Progenitor cell of endocrine pancreas (in vitro differentiated cells): ENCODE measurements at regions not wholly inside any gene's neighbourhood (a gene's known extent, or its start where the extent isn't known, plus 50 kb on each side); places are given as distances from the start of the nearest gene placed in this dataset.

Experiments used
- DNase-seq: peaks from one replicate; pipeline ENCODE4 v3.0.0; 2021; ENCODE audit warnings: low spot score; ENCODE audit not compliant: unreplicated experiment
- H3K27ac Mint-ChIP-seq: 2 replicates; pipeline ENCODE4 v1.8.0; 2021; ENCODE audit warnings: mild to moderate bottlenecking, moderate library complexity, mixed read lengths
- H3K27me3 Mint-ChIP-seq: 2 replicates; pipeline ENCODE4 v1.8.0; 2021; ENCODE audit warnings: mixed read lengths
- H3K36me3 Mint-ChIP-seq: 2 replicates; pipeline ENCODE4 v1.8.0; 2022; ENCODE audit warnings: mixed read lengths; ENCODE audit not compliant: insufficient read depth
- H3K4me1 Mint-ChIP-seq: 2 replicates; pipeline ENCODE4 v1.8.0; 2021; ENCODE audit warnings: low read depth, mixed read lengths
- H3K4me3 Mint-ChIP-seq: 2 replicates; pipeline ENCODE4 v1.8.0; 2021; ENCODE audit warnings: low read depth, mild to moderate bottlenecking, moderate library complexity, mixed read lengths
- H3K9me3 Mint-ChIP-seq: 2 replicates; pipeline ENCODE4 v1.8.0; 2021; ENCODE audit warnings: low read depth, mixed read lengths
- CTCF ChIP-seq: fragments of 200-600 bp; sonication (generic); IDR thresholded peaks from one replicate; pipeline ENCODE4 v1.5.0; 2021; ENCODE audit warnings: antibody characterized with exemption, mild to moderate bottlenecking; ENCODE audit not compliant: unreplicated experiment

GRCh38 chr2:71815701-71816474 lies 331.8 kb downstream of the CYP26B1 start:
- no peaks in the 10 kb centered on the region for H3K9me3 Mint-ChIP-seq
- no peak for DNase-seq
- H3K36me3 Mint-ChIP-seq = no peaks in the 10 kb centered on the region
- no peak overlapping the region for H3K4me3 Mint-ChIP-seq
- peaks cover 6% of the 10 kb centered on the region for H3K4me1 Mint-ChIP-seq
- TF ChIP-seq CTCF = no peak
- H3K27me3 Mint-ChIP-seq = peaks cover 10% of the 10 kb centered on the region
- no peak overlapping the region for H3K27ac Mint-ChIP-seq

GRCh38 chr2:71814885-71815284 lies 332.8 kb downstream of the CYP26B1 start:
- TF ChIP-seq CTCF = no peak
- no peak for DNase-seq
- Mint-ChIP-seq H3K27ac (no peak overlapping the region), H3K4me1 (peaks cover 7% of the 10 kb centered on the region), H3K4me3 (no peak overlapping the region), H3K9me3 (no peaks in the 10 kb centered on the region), H3K27me3 (peaks cover 10% of the 10 kb centered on the region), H3K36me3 (no peaks in the 10 kb centered on the region)

GRCh38 chr2:71813807-71814470 lies 333.7 kb downstream of the CYP26B1 start:
- peaks cover 7% of the 10 kb centered on the region for H3K4me1 Mint-ChIP-seq
- DNase-seq = no peak
- peaks cover 10% of the 10 kb centered on the region for H3K27me3 Mint-ChIP-seq
- H3K27ac Mint-ChIP-seq = no peak overlapping the region
- TF ChIP-seq CTCF = no peak
- no peaks in the 10 kb centered on the region for H3K36me3 Mint-ChIP-seq
- no peaks in the 10 kb centered on the region for H3K9me3 Mint-ChIP-seq
- no peak overlapping the region for H3K4me3 Mint-ChIP-seq

GRCh38 chr2:71813315-71813714 lies 334.3 kb downstream of the CYP26B1 start:
- Mint-ChIP-seq H3K4me1 (peaks cover 7% of the 10 kb centered on the region), H3K27ac (no peak overlapping the region), H3K27me3 (peaks cover 10% of the 10 kb centered on the region), H3K36me3 (no peaks in the 10 kb centered on the region), H3K4me3 (no peak overlapping the region), H3K9me3 (no peaks in the 10 kb centered on the region)
- no peak for TF ChIP-seq CTCF
- no peak for DNase-seq

- Mint-ChIP-seq H3K27me3 (peaks cover 6% of the 10 kb centered on the region), H3K4me1 (peaks cover 7% of the 10 kb centered on the region)
- DNase-seq = no peak
These were observed 334.9 kb downstream of the CYP26B1 start for GRCh38 chr2:71812736-71813135.

More at GRCh38 chr2:71812736-71813135, 334.9 kb downstream of the CYP26B1 start:
- TF ChIP-seq CTCF = no peak
- H3K4me3 Mint-ChIP-seq = no peak overlapping the region
- H3K36me3 Mint-ChIP-seq = no peaks in the 10 kb centered on the region
- H3K9me3 Mint-ChIP-seq = no peaks in the 10 kb centered on the region
- no peak overlapping the region for H3K27ac Mint-ChIP-seq
